ENCODE measurements at regions not wholly inside any gene's neighbourhood (a gene's known extent, or its start where the extent isn't known, plus 50 kb on each side); places are given as distances from the start of the nearest gene placed in this dataset.
"Not testable (repeated sequence)": the region's sequence is repeated elsewhere in the genome, so short reads cannot be mapped to it uniquely, and the experiment has no call there.

GRCh38 chr22:22338778-22339177 lies 94.2 kb downstream of the VPREB1 start:
- not testable (repeated sequence) for TF ChIP-seq GATA1 (IDR thresholded peaks at IDR 0.05; ENCODE audit: low read depth, low read length); POLR2A (IDR thresholded peaks at IDR 0.05; ENCODE audit: low read length)
